ENCODE measurements at regions not wholly inside any gene's neighbourhood (a gene's known extent, or its start where the extent isn't known, plus 50 kb on each side); places are given as distances from the start of the nearest gene placed in this dataset.

GRCh38 chr6:166073082-166073481, 94.6 kb downstream of the TBXT start:
- no peak for DNase-seq
- Histone ChIP-seq H3K27ac (ENCODE audit: low read length) (no peak overlapping the region), H3K4me3 (ENCODE audit: low read length) (no peak overlapping the region), H3K36me3 (replicated peaks; ENCODE audit: insufficient read depth, low read length) (no peaks in the 10 kb centered on the region), H3K9ac (ENCODE audit: low read length) (no peak overlapping the region), H3F3A (ENCODE audit: insufficient read depth, low read length) (no peaks in the 10 kb centered on the region), H4K20me1 (ENCODE audit: insufficient read depth, low read length) (no peaks in the 10 kb centered on the region), H3K4me2 (ENCODE audit: low read depth, low read length) (no peak overlapping the region), H3K4me1 (ENCODE audit: low read length) (no peaks in the 10 kb centered on the region), H3K27me3 (replicated peaks; ENCODE audit: insufficient read depth, low read length) (no peaks in the 10 kb centered on the region), H3K79me2 (ENCODE audit: low read length) (no peaks in the 10 kb centered on the region), H2AFZ (ENCODE audit: low read length) (no peak overlapping the region), H3K9me2 (replicated peaks; ENCODE audit: insufficient read depth, low read length) (no peaks in the 10 kb centered on the region), H3K9me3 (replicated peaks; ENCODE audit: insufficient read depth, low read length) (no peaks in the 10 kb centered on the region)
- TF ChIP-seq CTCF (IDR thresholded peaks at IDR 0.05; ENCODE audit: low read length) (no peak), EZH2phosphoT487 (IDR thresholded peaks at IDR 0.05; ENCODE audit: low read length) (no peak), EZH2 (optimal IDR thresholded peaks at IDR 0.05; ENCODE audit: low read depth, low read length) (no peak)

DNA sequence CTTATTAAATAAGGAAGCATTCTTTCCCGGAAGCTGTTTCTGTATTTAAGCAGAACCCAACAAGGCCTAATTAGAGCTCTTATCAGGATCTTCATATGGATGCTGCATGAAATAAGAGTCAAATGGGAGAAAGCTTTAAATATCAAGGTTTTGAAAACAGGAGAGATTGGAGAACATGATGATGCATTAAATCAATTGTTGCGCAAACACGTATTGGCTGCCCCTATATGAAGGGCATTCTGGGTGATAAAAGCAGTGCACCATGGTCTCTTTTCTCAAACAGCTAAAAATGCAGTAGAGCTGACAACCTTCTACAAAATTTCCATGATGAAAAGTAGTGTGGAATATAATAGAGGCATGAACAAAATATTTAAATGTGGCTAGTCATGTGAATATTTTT, 98.9 kb downstream of the TBXT start:
- no peak for TF ChIP-seq EZH2 (optimal IDR thresholded peaks at IDR 0.05; ENCODE audit: low read depth, low read length)
- TF ChIP-seq CTCF (IDR thresholded peaks at IDR 0.05; ENCODE audit: low read length), result no peak
- TF ChIP-seq EZH2phosphoT487 (IDR thresholded peaks at IDR 0.05; ENCODE audit: low read length), result no peak
- no peak for DNase-seq
- Histone ChIP-seq H3K9me3 (replicated peaks; ENCODE audit: insufficient read depth, low read length) (no peaks in the 10 kb centered on the region), H2AFZ (ENCODE audit: low read length) (no peak overlapping the region), H3F3A (ENCODE audit: insufficient read depth, low read length) (no peaks in the 10 kb centered on the region), H3K36me3 (replicated peaks; ENCODE audit: insufficient read depth, low read length) (no peaks in the 10 kb centered on the region), H3K9ac (ENCODE audit: low read length) (no peak overlapping the region), H3K79me2 (ENCODE audit: low read length) (no peaks in the 10 kb centered on the region), H3K27ac (ENCODE audit: low read length) (no peak overlapping the region), H4K20me1 (ENCODE audit: insufficient read depth, low read length) (no peaks in the 10 kb centered on the region), H3K4me1 (ENCODE audit: low read length) (no peaks in the 10 kb centered on the region), H3K9me2 (replicated peaks; ENCODE audit: insufficient read depth, low read length) (no peaks in the 10 kb centered on the region), H3K27me3 (replicated peaks; ENCODE audit: insufficient read depth, low read length) (no peaks in the 10 kb centered on the region), H3K4me2 (ENCODE audit: low read depth, low read length) (no peak overlapping the region), H3K4me3 (ENCODE audit: low read length) (no peak overlapping the region)

DNA sequence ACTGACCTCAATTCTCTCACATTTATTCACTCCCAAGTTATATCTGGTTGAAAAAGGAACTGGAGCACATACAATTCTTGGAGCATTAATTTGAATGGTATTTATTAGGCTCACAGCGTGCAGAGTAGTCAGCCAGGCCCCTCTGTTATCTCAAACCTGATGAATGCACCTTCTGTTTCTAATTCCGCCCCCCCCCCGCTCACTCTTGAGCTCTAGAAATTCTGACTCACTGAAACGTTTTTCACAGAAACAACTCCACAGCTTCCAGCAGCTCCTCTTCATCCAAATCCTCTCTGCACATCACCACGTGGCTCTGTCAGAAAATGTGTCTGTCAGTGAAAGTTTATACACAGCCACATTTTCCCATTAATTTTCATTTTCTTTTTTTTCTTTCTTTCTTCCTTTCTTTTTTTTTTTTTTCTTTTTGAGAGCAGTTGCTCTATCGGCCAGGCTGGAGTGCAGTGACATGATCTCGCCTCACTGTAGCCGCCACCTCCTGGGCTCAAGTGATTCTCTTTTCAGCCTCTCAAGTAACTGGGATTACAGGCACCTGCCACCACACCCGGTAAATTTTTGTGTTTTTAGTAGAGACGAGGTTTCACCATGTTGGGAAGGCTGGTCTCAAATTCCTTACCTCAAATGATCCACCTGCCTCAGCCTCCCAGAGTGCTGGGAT, 109.4 kb downstream of the TBXT start:
- Histone ChIP-seq H3K27ac (ENCODE audit: low read length) (no peak overlapping the region), H2AFZ (ENCODE audit: low read length) (no peak overlapping the region), H3K9me3 (replicated peaks; ENCODE audit: insufficient read depth, low read length) (no peaks in the 10 kb centered on the region), H3K4me2 (ENCODE audit: low read depth, low read length) (no peak overlapping the region), H3K4me3 (ENCODE audit: low read length) (no peak overlapping the region), H3K9me2 (replicated peaks; ENCODE audit: insufficient read depth, low read length) (no peaks in the 10 kb centered on the region), H3K27me3 (replicated peaks; ENCODE audit: insufficient read depth, low read length) (no peaks in the 10 kb centered on the region), H3K79me2 (ENCODE audit: low read length) (no peaks in the 10 kb centered on the region), H3F3A (ENCODE audit: insufficient read depth, low read length) (no peaks in the 10 kb centered on the region), H3K9ac (ENCODE audit: low read length) (no peak overlapping the region), H3K4me1 (ENCODE audit: low read length) (no peaks in the 10 kb centered on the region), H3K36me3 (replicated peaks; ENCODE audit: insufficient read depth, low read length) (no peaks in the 10 kb centered on the region), H4K20me1 (ENCODE audit: insufficient read depth, low read length) (no peaks in the 10 kb centered on the region)
- TF ChIP-seq EZH2 (optimal IDR thresholded peaks at IDR 0.05; ENCODE audit: low read depth, low read length) (no peak), CTCF (IDR thresholded peaks at IDR 0.05; ENCODE audit: low read length) (no peak), EZH2phosphoT487 (IDR thresholded peaks at IDR 0.05; ENCODE audit: low read length) (no peak)
- no peak for DNase-seq

All from MM.1S (cell line).